ENCODE measurements at regions not wholly inside any gene's neighbourhood (a gene's known extent, or its start where the extent isn't known, plus 50 kb on each side); places are given as distances from the start of the nearest gene placed in this dataset.

GRCh38 chr2:207284556-207285472, 119.1 kb upstream of the KLF7 start:
- TF ChIP-seq CTCF (IDR thresholded peaks at IDR 0.05) (no peak), EP300 (IDR thresholded peaks at IDR 0.05) (no peak), POLR2A (IDR thresholded peaks at IDR 0.05) (no peak)

Measured in ovary (tissue), 3 donors.